Dendritic cell treated with granulocyte-macrophage colony-stimulating factor and Interleukin-4, amounts not matched to agents 40 ng/mL and 50 ng/mL, for 4 days (primary cell): ENCODE measurements at regions not wholly inside any gene's neighbourhood (a gene's known extent, or its start where the extent isn't known, plus 50 kb on each side); places are given as distances from the start of the nearest gene placed in this dataset.

ENCODE experiments used
- H3K27ac Mint-ChIP-seq: one replicate; pipeline ENCODE4 v1.8.0; 2022; ENCODE audit warnings: mild to moderate bottlenecking, mixed read lengths
- H3K27me3 Mint-ChIP-seq: one replicate; pipeline ENCODE4 v1.8.0; 2022; ENCODE audit warnings: mild to moderate bottlenecking, mixed read lengths
- H3K36me3 Mint-ChIP-seq: one replicate; pipeline ENCODE4 v1.8.0; 2022; ENCODE audit warnings: low read depth, mixed read lengths
- H3K4me1 Mint-ChIP-seq: one replicate; pipeline ENCODE4 v1.8.0; 2022; ENCODE audit warnings: low read depth, mixed read lengths
- H3K4me3 Mint-ChIP-seq: one replicate; pipeline ENCODE4 v1.8.0; 2022; ENCODE audit warnings: mild to moderate bottlenecking, moderate library complexity, mixed read lengths
- H3K9me3 Mint-ChIP-seq: one replicate; pipeline ENCODE4 v1.8.0; 2022; ENCODE audit warnings: mixed read lengths
- intact Hi-C: fragments of 100-400 bp; cut with micrococcal nuclease; formaldehyde crosslinking; loops from one replicate; pipeline ENCODE4 v1.15.0; 2022

- Mint-ChIP-seq H3K9me3 (no peaks in the 10 kb centered on the region), H3K27ac (no peak overlapping the region), H3K4me3 (no peak overlapping the region), H3K4me1 (no peaks in the 10 kb centered on the region), H3K27me3 (peaks cover 1% of the 10 kb centered on the region), H3K36me3 (no peaks in the 10 kb centered on the region)
- intact Hi-C loops, result no loop called here
Observed at GRCh38 chr4:104763554-104764222, 269.0 kb upstream of the CXXC4 start.

- no peaks in the 10 kb centered on the region for H3K9me3 Mint-ChIP-seq
- H3K36me3 Mint-ChIP-seq, result no peaks in the 10 kb centered on the region
- H3K27ac Mint-ChIP-seq, result no peak overlapping the region
- no peaks in the 10 kb centered on the region for H3K27me3 Mint-ChIP-seq
- intact Hi-C loops, result no loop called here
- H3K4me1 Mint-ChIP-seq, result no peaks in the 10 kb centered on the region
- H3K4me3 Mint-ChIP-seq, result no peak overlapping the region
Observed at GRCh38 chr4:104766676-104767075, 272.0 kb upstream of the CXXC4 start.

GRCh38 chr4:104772849-104773248 is 278.2 kb upstream of the CXXC4 start:
- intact Hi-C loops, result no loop called here
- Mint-ChIP-seq H3K27me3 (no peaks in the 10 kb centered on the region), H3K4me1 (no peaks in the 10 kb centered on the region), H3K36me3 (no peaks in the 10 kb centered on the region), H3K27ac (no peak overlapping the region), H3K9me3 (no peaks in the 10 kb centered on the region), H3K4me3 (no peak overlapping the region)

GRCh38 chr4:104795264-104795939 is 300.7 kb upstream of the CXXC4 start:
- Mint-ChIP-seq H3K36me3 (no peaks in the 10 kb centered on the region), H3K27me3 (no peaks in the 10 kb centered on the region), H3K9me3 (no peaks in the 10 kb centered on the region), H3K4me1 (no peaks in the 10 kb centered on the region), H3K4me3 (no peak overlapping the region), H3K27ac (no peak overlapping the region)
- intact Hi-C loops, result no loop called here

- intact Hi-C loops, result no loop called here
- Mint-ChIP-seq H3K27ac (no peak overlapping the region), H3K4me1 (peaks cover 5% of the 10 kb centered on the region), H3K27me3 (no peaks in the 10 kb centered on the region), H3K4me3 (no peak overlapping the region), H3K9me3 (no peaks in the 10 kb centered on the region), H3K36me3 (no peaks in the 10 kb centered on the region)
Observed at GRCh38 chr4:104811727-104812126, 317.0 kb upstream of the CXXC4 start.

GRCh38 chr4:104815665-104816064 is 321.0 kb upstream of the CXXC4 start:
- Mint-ChIP-seq H3K27ac (no peak overlapping the region), H3K27me3 (no peaks in the 10 kb centered on the region), H3K4me1 (peaks cover 5% of the 10 kb centered on the region), H3K36me3 (no peaks in the 10 kb centered on the region), H3K9me3 (no peaks in the 10 kb centered on the region), H3K4me3 (no peak overlapping the region)
- intact Hi-C loops, result no loop called here

GRCh38 chr4:104818579-104818978 is 323.9 kb upstream of the CXXC4 start:
- H3K4me3 Mint-ChIP-seq, result no peak overlapping the region
- H3K36me3 Mint-ChIP-seq, result no peaks in the 10 kb centered on the region
- peaks cover 5% of the 10 kb centered on the region for H3K4me1 Mint-ChIP-seq
- H3K27me3 Mint-ChIP-seq, result no peaks in the 10 kb centered on the region
- H3K9me3 Mint-ChIP-seq, result no peaks in the 10 kb centered on the region
- intact Hi-C loops, result no loop called here
- H3K27ac Mint-ChIP-seq, result no peak overlapping the region

GRCh38 chr4:104826171-104826570 is 320.5 kb upstream of the TET2 start:
- Mint-ChIP-seq H3K4me3 (no peak overlapping the region), H3K36me3 (no peaks in the 10 kb centered on the region), H3K4me1 (no peaks in the 10 kb centered on the region), H3K27ac (no peak overlapping the region), H3K27me3 (no peaks in the 10 kb centered on the region), H3K9me3 (no peaks in the 10 kb centered on the region)
- intact Hi-C loops, result no loop called here

GRCh38 chr4:104829761-104830160 is 316.9 kb upstream of the TET2 start:
- Mint-ChIP-seq H3K27ac (no peak overlapping the region), H3K36me3 (no peaks in the 10 kb centered on the region), H3K27me3 (no peaks in the 10 kb centered on the region), H3K4me3 (no peak overlapping the region), H3K9me3 (no peaks in the 10 kb centered on the region), H3K4me1 (no peaks in the 10 kb centered on the region)
- intact Hi-C loops, result no loop called here

GRCh38 chr4:104848597-104849225 is 298.0 kb upstream of the TET2 start:
- Mint-ChIP-seq H3K27ac (no peak overlapping the region), H3K27me3 (no peaks in the 10 kb centered on the region), H3K4me3 (no peak overlapping the region), H3K9me3 (no peaks in the 10 kb centered on the region), H3K36me3 (no peaks in the 10 kb centered on the region), H3K4me1 (no peaks in the 10 kb centered on the region)
- intact Hi-C loops, result no loop called here

- H3K9me3 Mint-ChIP-seq, result peaks cover 17% of the 10 kb centered on the region
- H3K4me3 Mint-ChIP-seq, result no peak overlapping the region
- peaks cover 5% of the 10 kb centered on the region for H3K4me1 Mint-ChIP-seq
- H3K27me3 Mint-ChIP-seq, result no peaks in the 10 kb centered on the region
- H3K27ac Mint-ChIP-seq, result no peak overlapping the region
- intact Hi-C loops, result loop anchor here (2.0 to 10.0 kb wide), 3 partner anchors 167 to 797 kb away; partner anchors contain the start of gene PPA2
- H3K36me3 Mint-ChIP-seq, result no peaks in the 10 kb centered on the region
Observed at GRCh38 chr4:104859601-104860237, 287.0 kb upstream of the TET2 start.

- H3K27me3 Mint-ChIP-seq, result no peaks in the 10 kb centered on the region
- H3K36me3 Mint-ChIP-seq, result no peaks in the 10 kb centered on the region
- H3K4me3 Mint-ChIP-seq, result no peak overlapping the region
- intact Hi-C loops, result loop anchor here (2.0 to 10.0 kb wide), 3 partner anchors 168 to 798 kb away; partner anchors contain the start of gene PPA2
- H3K4me1 Mint-ChIP-seq, result peaks cover 5% of the 10 kb centered on the region
- no peak overlapping the region for H3K27ac Mint-ChIP-seq
- H3K9me3 Mint-ChIP-seq, result peaks cover 10% of the 10 kb centered on the region
Observed at GRCh38 chr4:104860238-104861123, 286.2 kb upstream of the TET2 start.

- Mint-ChIP-seq H3K4me3 (no peak overlapping the region), H3K4me1 (peaks cover 17% of the 10 kb centered on the region), H3K27me3 (no peaks in the 10 kb centered on the region), H3K9me3 (peaks cover 9% of the 10 kb centered on the region), H3K36me3 (no peaks in the 10 kb centered on the region), H3K27ac (no peak overlapping the region)
- intact Hi-C loops, result loop anchor here (10.0 kb wide), 1 partner anchor 608 kb away; the partner anchor contains the start of gene PPA2
Observed at GRCh38 chr4:104866809-104867208, 279.9 kb upstream of the TET2 start.
